GM12892 (cell line): ENCODE measurements at regions not wholly inside any gene's neighbourhood (a gene's known extent, or its start where the extent isn't known, plus 50 kb on each side); places are given as distances from the start of the nearest gene placed in this dataset.
A peak's percentile ranks its signal among the peaks of the same experiment; 100 is the strongest.
"Not testable (repeated sequence)": the region's sequence is repeated elsewhere in the genome, so short reads cannot be mapped to it uniquely, and the experiment has no call there.

Source experiments
- DNase-seq: peaks from one replicate; pipeline ENCODE4 v3.0.0; 2011; ENCODE audit not compliant: insufficient read length
- FAIRE-seq: peaks from 2 replicates; lab custom pipeline; 2011; peaks lifted over from hg19 to GRCh38; lab: Jason Lieb, UNC
- POLR2A ChIP-seq: IDR thresholded peaks from 2 replicates; pipeline ENCODE4 v1.6.1; 2011; ENCODE audit warnings: low read depth, low read length, control low read depth
- POLR2AphosphoS5 ChIP-seq: IDR thresholded peaks from 2 replicates; pipeline ENCODE4 v1.6.1; 2011; ENCODE audit warnings: low read depth, low read length, control low read depth
- TAF1 ChIP-seq: IDR thresholded peaks from 2 replicates; pipeline ENCODE4 v1.6.1; 2011; ENCODE audit warnings: low read depth, mild to moderate bottlenecking, control low read depth, low read length, borderline replicate concordance

- no peak for DNase-seq
- TF ChIP-seq TAF1 = no peak
- TF ChIP-seq POLR2AphosphoS5 = no peak
- FAIRE-seq = no peak
Measured at GRCh38 chr7:113561446-113561845, 357.4 kb downstream of the PPP1R3A start.

- DNase-seq = no peak
- FAIRE-seq = no peak
- no peak for TF ChIP-seq POLR2A
- TF ChIP-seq TAF1 = no peak
- no peak for TF ChIP-seq POLR2AphosphoS5
Measured at GRCh38 chr7:113550966-113551365, 367.8 kb downstream of the PPP1R3A start.

- FAIRE-seq (no peak), DNase-seq (no peak)
- no peak for TF ChIP-seq TAF1
- TF ChIP-seq POLR2A = no peak
- TF ChIP-seq POLR2AphosphoS5 = no peak
Measured at GRCh38 chr7:113548561-113548960, 370.2 kb downstream of the PPP1R3A start.

GRCh38 chr7:113548137-113548536, 370.7 kb downstream of the PPP1R3A start:
- DNase-seq = no peak
- no peak for FAIRE-seq
- no peak for TF ChIP-seq POLR2A
- no peak for TF ChIP-seq POLR2AphosphoS5

- DNase-seq = no peak
- FAIRE-seq = no peak
- no peak for TF ChIP-seq POLR2AphosphoS5
- TF ChIP-seq TAF1 = no peak
- no peak for TF ChIP-seq POLR2A
Measured at GRCh38 chr7:113521468-113521867, 397.3 kb downstream of the PPP1R3A start.

- DNase-seq (no peak), FAIRE-seq (no peak)
- TF ChIP-seq POLR2A (no peak), POLR2AphosphoS5 (no peak), TAF1 (no peak)
Measured at GRCh38 chr7:113519472-113519871, 399.3 kb downstream of the PPP1R3A start.

GRCh38 chr7:113504691-113505090, 386.3 kb upstream of the SMIM30 start:
- FAIRE-seq = no peak
- DNase-seq = no peak
- no peak for TF ChIP-seq POLR2AphosphoS5
- no peak for TF ChIP-seq TAF1
- no peak for TF ChIP-seq POLR2A

- DNase-seq (no peak), FAIRE-seq (no peak)
- TF ChIP-seq TAF1 = no peak
- no peak for TF ChIP-seq POLR2A
- no peak for TF ChIP-seq POLR2AphosphoS5
Measured at GRCh38 chr7:113504142-113504541, 385.8 kb upstream of the SMIM30 start.

GRCh38 chr7:113496586-113496985, 378.2 kb upstream of the SMIM30 start:
- DNase-seq, FAIRE-seq: not testable (repeated sequence)

- FAIRE-seq = peak; percentile 24
- not testable (repeated sequence) for DNase-seq
Measured at GRCh38 chr7:113494797-113495566, 376.6 kb upstream of the SMIM30 start.

GRCh38 chr7:113491305-113491704, 373.0 kb upstream of the SMIM30 start:
- DNase-seq = no peak
- FAIRE-seq = no peak
- TF ChIP-seq POLR2AphosphoS5 = no peak

GRCh38 chr7:113487925-113488731, 369.8 kb upstream of the SMIM30 start:
- no peak for TF ChIP-seq TAF1
- no peak for TF ChIP-seq POLR2AphosphoS5
- no peak for TF ChIP-seq POLR2A
- DNase-seq (no peak), FAIRE-seq (no peak)
